Mesenchymal stem cell (in vitro differentiated cells and primary cell): ENCODE measurements at regions not wholly inside any gene's neighbourhood (a gene's known extent, or its start where the extent isn't known, plus 50 kb on each side); places are given as distances from the start of the nearest gene placed in this dataset.

Experiments used
- DNase-seq: peaks from one replicate; pipeline ENCODE4 v3.0.0-alpha.2; 2013
- H2AFZ ChIP-seq: one replicate; pipeline ENCODE4 v1.6.1; 2013; ENCODE audit warnings: low read depth, mild to moderate bottlenecking, control low read depth, inconsistent platforms, low read length, moderate library complexity
- H2AK5ac ChIP-seq: 2 replicates; pipeline ENCODE4 v1.6.1; 2013; ENCODE audit warnings: low read length, moderate library complexity, mild to moderate bottlenecking, inconsistent platforms; ENCODE audit not compliant: severe bottlenecking
- H2BK120ac ChIP-seq: one replicate; pipeline ENCODE4 v1.6.1; 2013; ENCODE audit warnings: low read depth, mild to moderate bottlenecking, inconsistent platforms, low read length, moderate library complexity
- H2BK12ac ChIP-seq, 2 experiments: one replicate each; pipeline ENCODE4 v1.6.1; 2013; ENCODE audit warnings: inconsistent platforms in 2 of 2, low read length in 2 of 2, mild to moderate bottlenecking in 2 of 2, moderate library complexity in 2 of 2, control low read depth in 1 of 2
- H2BK15ac ChIP-seq: one replicate; pipeline ENCODE4 v1.6.1; 2013; ENCODE audit warnings: mild to moderate bottlenecking, low read depth, inconsistent platforms; ENCODE audit not compliant: poor library complexity, severe bottlenecking
- H2BK5ac ChIP-seq: 2 replicates; pipeline ENCODE4 v1.6.1; 2013; ENCODE audit warnings: low read depth, mild to moderate bottlenecking, low read length, control low read depth, inconsistent platforms; ENCODE audit not compliant: poor library complexity, severe bottlenecking
- H3K14ac ChIP-seq, 2 experiments: one replicate each; pipeline ENCODE4 v1.6.1; 2013; ENCODE audit warnings: inconsistent platforms in 2 of 2, low read length in 2 of 2, control low read depth in 1 of 2, mild to moderate bottlenecking in 1 of 2, moderate library complexity in 1 of 2
- H3K18ac ChIP-seq, 2 experiments: one replicate each; pipeline ENCODE4 v1.6.1; 2013; ENCODE audit warnings: inconsistent platforms in 2 of 2, low read length in 2 of 2, control low read depth in 1 of 2, low read depth in 1 of 2, mild to moderate bottlenecking in 1 of 2
- H3K23ac ChIP-seq, 2 experiments: one replicate each; pipeline ENCODE4 v1.6.1; 2013; ENCODE audit warnings: inconsistent platforms in 2 of 2, low read length in 2 of 2, mild to moderate bottlenecking in 2 of 2, moderate library complexity in 2 of 2, control low read depth in 1 of 2
- H3K27ac ChIP-seq: 2 replicates; pipeline ENCODE4 v1.5.1; 2013; ENCODE audit warnings: mild to moderate bottlenecking, moderate library complexity, low read length, control low read depth, inconsistent platforms; ENCODE audit not compliant: poor library complexity, severe bottlenecking
- H3K27me3 ChIP-seq, 2 experiments: 2 replicates each; pipeline versions ENCODE4 v1.6.1 to v1.7.0; 2013; ENCODE audit warnings: low read length in 2 of 2, mild to moderate bottlenecking in 2 of 2, moderate library complexity in 2 of 2, control low read depth in 1 of 2, inconsistent platforms in 1 of 2; ENCODE audit not compliant: control insufficient read depth in 1 of 2, insufficient read depth in 1 of 2
- H3K36me3 ChIP-seq, 2 experiments: 2 replicates each; pipeline versions ENCODE4 v1.6.1 to v1.7.0; 2013; ENCODE audit warnings: low read length in 2 of 2, control low read depth in 1 of 2, inconsistent platforms in 1 of 2, low read depth in 1 of 2, mild to moderate bottlenecking in 1 of 2; ENCODE audit not compliant: insufficient read depth in 2 of 2, control insufficient read depth in 1 of 2
- H3K4ac ChIP-seq, 2 experiments: one replicate each; pipeline ENCODE4 v1.6.1; 2013; ENCODE audit warnings: inconsistent platforms in 2 of 2, low read length in 2 of 2, mild to moderate bottlenecking in 2 of 2, moderate library complexity in 2 of 2, control low read depth in 1 of 2, low read depth in 1 of 2
- H3K4me1 ChIP-seq: 2 replicates; pipeline ENCODE4 v1.6.1; 2013; ENCODE audit warnings: low read depth, low read length, control low read depth; ENCODE audit not compliant: control insufficient read depth, insufficient read depth
- H3K4me2 ChIP-seq: 2 replicates; pipeline ENCODE4 v1.6.1; 2013; ENCODE audit warnings: low read length, mild to moderate bottlenecking, inconsistent platforms; ENCODE audit not compliant: poor library complexity, severe bottlenecking
- H3K4me3 ChIP-seq, 2 experiments: 2 replicates each; pipeline versions ENCODE4 v1.5.1 to v1.7.0; 2013; ENCODE audit warnings: low read length in 2 of 2, mild to moderate bottlenecking in 2 of 2, control low read depth in 1 of 2, low read depth in 1 of 2; ENCODE audit not compliant: insufficient read depth in 1 of 2
- H3K79me1 ChIP-seq: replicated peaks from 2 replicates; pipeline ENCODE4 v1.6.1; 2013; ENCODE audit warnings: mild to moderate bottlenecking, control low read depth, low read length, inconsistent platforms; ENCODE audit not compliant: poor library complexity, severe bottlenecking
- H3K9ac ChIP-seq: 2 replicates; pipeline ENCODE4 v1.7.0; 2013; ENCODE audit warnings: mild to moderate bottlenecking, low read length, moderate library complexity
- H3K9me3 ChIP-seq: 2 replicates; pipeline ENCODE4 v1.7.0; 2013; ENCODE audit warnings: mild to moderate bottlenecking, low read length; ENCODE audit not compliant: control insufficient read depth
- H4K8ac ChIP-seq: one replicate; pipeline ENCODE4 v1.6.1; 2013; ENCODE audit warnings: inconsistent platforms, mild to moderate bottlenecking, low read length, moderate library complexity
- H4K91ac ChIP-seq: one replicate; pipeline ENCODE4 v1.6.1; 2013; ENCODE audit warnings: mild to moderate bottlenecking, low read length, inconsistent platforms
- WGBS: methylation state at CpG from one replicate; pipeline ENCODE4 v1.1.7; 2013; ENCODE audit warnings: mixed read lengths; 5-methylcytosine and 5-hydroxymethylcytosine counted together

DNA sequence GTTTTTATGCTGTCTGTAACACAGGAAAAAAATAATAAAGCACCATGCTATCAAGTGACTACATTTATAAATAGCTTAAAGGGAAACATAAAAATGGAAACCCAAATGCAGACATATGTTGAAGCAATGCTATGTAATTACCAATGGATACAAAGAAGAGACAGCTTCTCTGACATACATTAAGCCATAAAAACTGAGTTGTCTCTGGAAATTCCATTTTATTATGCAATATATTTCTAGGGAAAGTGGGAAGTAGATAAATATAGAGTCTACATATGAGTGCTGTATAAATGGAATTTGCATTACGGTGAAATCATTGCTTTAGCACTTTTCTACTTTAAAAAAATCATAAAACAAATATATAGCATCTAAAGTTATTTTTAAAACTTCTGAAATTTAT lies 135.2 kb upstream of the COL11A1 start:
- no peak overlapping the region for H3K4ac ChIP-seq
- H3K14ac ChIP-seq, result no peak overlapping the region
- no peak overlapping the region for H3K18ac ChIP-seq
- no peaks in the 10 kb centered on the region for H3K79me1 ChIP-seq
- H2BK120ac ChIP-seq, result no peak overlapping the region
- H3K4me2 ChIP-seq, result no peak overlapping the region
- H3K27me3 ChIP-seq, result no peaks in the 10 kb centered on the region
- H3K36me3 ChIP-seq, result no peaks in the 10 kb centered on the region
- H2AK5ac ChIP-seq, result no peak overlapping the region
- H2BK12ac ChIP-seq, result no peak overlapping the region
- H2BK15ac ChIP-seq, result no peak overlapping the region
- H2AFZ ChIP-seq, result no peak overlapping the region
- no peak overlapping the region for H4K91ac ChIP-seq
- no peak overlapping the region for H3K23ac ChIP-seq
- no peak overlapping the region for H2BK5ac ChIP-seq
- no peaks in the 10 kb centered on the region for H3K4me1 ChIP-seq
- DNase-seq, result no peak
- no CpG with 5 or more reads among the region's 1 CpG for WGBS
- no peaks in the 10 kb centered on the region for H3K9me3 ChIP-seq
- no peak overlapping the region for H4K8ac ChIP-seq
- no peak overlapping the region for H3K9ac ChIP-seq
- H3K4me3 ChIP-seq, result no peak overlapping the region
- no peak overlapping the region for H3K27ac ChIP-seq

DNA sequence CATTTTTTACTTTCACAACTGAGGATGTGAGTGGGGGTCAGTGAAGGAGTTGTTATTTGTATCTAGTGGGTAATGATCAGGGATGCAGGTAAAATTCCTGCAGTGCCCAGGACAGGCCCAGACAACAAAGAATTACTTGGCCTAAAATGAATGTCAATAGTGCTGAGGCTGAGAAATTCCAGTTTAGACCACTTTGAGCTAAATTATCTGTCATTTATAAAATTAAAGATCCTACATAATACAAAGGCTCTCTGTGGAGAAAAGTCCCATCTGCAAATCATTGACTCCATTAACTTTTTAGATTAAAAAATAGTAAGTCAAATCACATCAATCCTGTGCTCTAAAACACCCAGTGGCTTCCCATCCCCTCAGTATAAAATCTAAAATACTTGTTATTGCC lies 130.7 kb upstream of the COL11A1 start:
- no peak overlapping the region for H3K23ac ChIP-seq

DNA sequence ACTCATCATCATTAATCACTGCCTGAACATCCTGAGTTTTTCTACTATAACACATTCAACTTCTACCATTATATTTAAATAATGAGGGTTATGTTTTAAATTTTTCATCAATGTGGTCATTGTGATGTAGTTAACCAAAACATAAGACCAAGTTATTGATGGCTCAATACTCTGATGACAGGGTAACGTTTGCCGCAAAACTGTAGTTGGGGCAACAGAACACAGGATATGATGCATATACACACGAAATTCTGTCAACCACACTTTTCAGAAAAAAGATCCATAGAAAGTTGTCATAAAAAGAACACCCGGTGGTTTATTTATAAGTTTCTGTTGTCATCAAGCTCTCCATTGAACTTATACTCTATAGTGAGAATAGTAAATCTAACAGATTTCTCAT lies 121.7 kb upstream of the COL11A1 start:
- no peak overlapping the region for H2BK15ac ChIP-seq
- no peak overlapping the region for H2AK5ac ChIP-seq
- H3K4ac ChIP-seq, result no peak overlapping the region
- peaks cover 1% of the 10 kb centered on the region for H3K4me1 ChIP-seq
- H3K4me3 ChIP-seq, result no peak overlapping the region
- H2BK5ac ChIP-seq, result no peak overlapping the region
- no peak overlapping the region for H4K91ac ChIP-seq
- no peaks in the 10 kb centered on the region for H3K9me3 ChIP-seq
- no peak overlapping the region for H3K18ac ChIP-seq
- no peak overlapping the region for H2AFZ ChIP-seq
- no peak for DNase-seq
- no peak overlapping the region for H3K14ac ChIP-seq
- H3K27me3 ChIP-seq, result no peaks in the 10 kb centered on the region
- H4K8ac ChIP-seq, result no peak overlapping the region
- H2BK12ac ChIP-seq, result no peak overlapping the region
- no peaks in the 10 kb centered on the region for H3K79me1 ChIP-seq
- no peak overlapping the region for H3K27ac ChIP-seq
- WGBS, result 78% methylated on average over 3 of the region's 4 CpGs
- no peak overlapping the region for H2BK120ac ChIP-seq
- H3K36me3 ChIP-seq, result no peaks in the 10 kb centered on the region
- H3K23ac ChIP-seq, result no peak overlapping the region
- H3K9ac ChIP-seq, result no peak overlapping the region
- H3K4me2 ChIP-seq, result no peak overlapping the region

More for the DNA sequence above, 130.7 kb upstream of the COL11A1 start:
- H3K18ac ChIP-seq, result no peak overlapping the region
- no peak overlapping the region for H3K9ac ChIP-seq
- no peaks in the 10 kb centered on the region for H3K79me1 ChIP-seq
- H2AFZ ChIP-seq, result no peak overlapping the region
- H3K27ac ChIP-seq, result no peak overlapping the region
- H3K27me3 ChIP-seq, result no peaks in the 10 kb centered on the region
- H2BK15ac ChIP-seq, result no peak overlapping the region
- no peak overlapping the region for H2BK12ac ChIP-seq
- H3K9me3 ChIP-seq, result no peaks in the 10 kb centered on the region
- no peak overlapping the region for H2AK5ac ChIP-seq
- H2BK120ac ChIP-seq, result no peak overlapping the region
- H4K91ac ChIP-seq, result no peak overlapping the region
- no peak overlapping the region for H3K4me2 ChIP-seq
- no peaks in the 10 kb centered on the region for H3K4me1 ChIP-seq
- H3K14ac ChIP-seq, result no peak overlapping the region
- no peaks in the 10 kb centered on the region for H3K36me3 ChIP-seq
- no peak for DNase-seq
- no peak overlapping the region for H3K4ac ChIP-seq
- no peak overlapping the region for H4K8ac ChIP-seq
- H2BK5ac ChIP-seq, result no peak overlapping the region
- H3K4me3 ChIP-seq, result no peak overlapping the region

DNA sequence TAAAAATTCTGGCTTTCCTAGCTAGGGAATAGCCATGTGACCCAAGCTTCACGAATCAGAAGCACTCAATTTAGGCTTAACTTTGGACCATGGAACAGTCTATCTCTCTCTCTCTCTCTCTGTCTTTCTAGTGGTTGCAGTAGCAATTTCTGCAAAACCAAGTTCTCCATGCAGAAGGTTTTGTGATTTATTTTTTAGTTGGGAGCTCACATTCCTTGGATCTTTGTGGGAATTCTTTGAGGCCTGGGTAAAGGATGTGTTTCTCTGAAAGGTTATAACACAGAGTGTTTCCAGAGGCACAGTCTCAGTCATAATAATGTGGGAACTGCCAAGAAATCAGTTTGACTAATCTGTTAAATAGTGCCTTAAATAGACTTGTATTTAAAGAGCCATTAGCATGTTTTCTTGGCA lies 112.3 kb upstream of the COL11A1 start:
- no peak overlapping the region for H2BK12ac ChIP-seq
- peak; percentile 87 for DNase-seq
- no peak overlapping the region for H2BK15ac ChIP-seq
- no peak overlapping the region for H2BK5ac ChIP-seq
- H3K18ac ChIP-seq, result no peak overlapping the region
- no peak overlapping the region for H3K4ac ChIP-seq
- peaks cover 2% of the 10 kb centered on the region for H3K4me1 ChIP-seq
- H3K4me3 ChIP-seq, result no peak overlapping the region
- H2AK5ac ChIP-seq, result no peak overlapping the region
- no peaks in the 10 kb centered on the region for H3K27me3 ChIP-seq
- no peak overlapping the region for H3K4me2 ChIP-seq
- H4K8ac ChIP-seq, result no peak overlapping the region
- no peak overlapping the region for H2AFZ ChIP-seq
- WGBS, result 73% methylated on average over 1 of the region's 1 CpG
- no peak overlapping the region for H3K14ac ChIP-seq
- no peaks in the 10 kb centered on the region for H3K79me1 ChIP-seq
- no peak overlapping the region for H2BK120ac ChIP-seq
- H3K9ac ChIP-seq, result no peak overlapping the region
- no peaks in the 10 kb centered on the region for H3K36me3 ChIP-seq
- H3K9me3 ChIP-seq, result no peaks in the 10 kb centered on the region
- no peak overlapping the region for H3K23ac ChIP-seq
- no peak overlapping the region for H4K91ac ChIP-seq
- peak overlapping the region; percentile 89 for H3K27ac ChIP-seq
